Tibial nerve (tissue), 4 donors: ENCODE measurements at regions not wholly inside any gene's neighbourhood (a gene's known extent, or its start where the extent isn't known, plus 50 kb on each side); places are given as distances from the start of the nearest gene placed in this dataset.

Experiments
- DNase-seq, 2 donors: peaks; one replicate each; pipeline ENCODE4 v3.0.0-alpha.2; 2019; ENCODE audit warnings: low spot score in 2 of 2
- H3K27ac ChIP-seq, 4 donors: fragments of 200-600 bp; sonication (generic) in 3 of 4; one replicate each; pipeline ENCODE4 v1.5.1; 2017 to 2019; ENCODE audit warnings: mild to moderate bottlenecking in 1 of 4
- H3K27me3 ChIP-seq, 2 donors: fragments of 200-600 bp; sonication (generic) in 1 of 2; one replicate each; pipeline versions ENCODE4 v1.5.1 to v1.6.0; 2017 to 2019
- H3K36me3 ChIP-seq, 3 donors: fragments of 200-600 bp; sonication (generic); one replicate each; pipeline ENCODE4 v1.5.1; 2018 to 2019
- H3K4me1 ChIP-seq, 4 donors: fragments of 200-600 bp; sonication (generic) in 3 of 4; one replicate each; pipeline ENCODE4 v1.5.1; 2017 to 2019
- H3K4me3 ChIP-seq, 4 donors: fragments of 200-600 bp; sonication (generic) in 3 of 4; one replicate each; pipeline ENCODE4 v1.5.1; 2017 to 2019; ENCODE audit warnings: mild to moderate bottlenecking in 1 of 4, moderate library complexity in 1 of 4
- H3K9me3 ChIP-seq, 4 donors: fragments of 200-600 bp; sonication (generic) in 3 of 4; one replicate each; pipeline ENCODE4 v1.5.1; 2017 to 2019
- CTCF ChIP-seq, 5 experiments: fragments of 200-600 bp in 3 of 5; fragments of 450-650 bp in 2 of 5; sonication (generic) in 3 of 5; IDR thresholded peaks; one replicate each; pipeline ENCODE4 v1.5.1; 2016 to 2019; ENCODE audit warnings: antibody characterized with exemption in 5 of 5, mild to moderate bottlenecking in 3 of 5, moderate library complexity in 2 of 5
- EP300 ChIP-seq, 2 donors: sonication (generic); formaldehyde crosslinking; IDR thresholded peaks; one replicate each; pipeline ENCODE4 v1.6.1; 2017; ENCODE audit warnings: antibody characterized with exemption in 2 of 2, mild to moderate bottlenecking in 1 of 2
- POLR2A ChIP-seq, 2 donors: fragments of 450-650 bp; IDR thresholded peaks; one replicate each; pipeline ENCODE4 v1.6.1; 2017; ENCODE audit warnings: antibody characterized with exemption in 2 of 2, mild to moderate bottlenecking in 2 of 2, moderate library complexity in 2 of 2
- WGBS, 2 donors: methylation state at CpG; one replicate each; pipeline ENCODE4 v1.1.5; 2018; 5-methylcytosine and 5-hydroxymethylcytosine counted together

- TF ChIP-seq POLR2A (IDR thresholded peaks at IDR 0.05): no peak
- no peak for TF ChIP-seq CTCF (IDR thresholded peaks at IDR 0.05)
- no peak for TF ChIP-seq EP300 (IDR thresholded peaks at IDR 0.05)
- no peaks in the 10 kb centered on the region for H3K36me3 ChIP-seq
- no peak overlapping the region for H3K4me3 ChIP-seq
- no peaks in the 10 kb centered on the region for H3K9me3 ChIP-seq
- H3K27ac ChIP-seq: no peak overlapping the region
- H3K27me3 ChIP-seq: no peaks in the 10 kb centered on the region
- WGBS, 2 donors: 82 to 83% methylated on average over 3 of the region's 3 CpGs
- no peak for DNase-seq
- H3K4me1 ChIP-seq: no peaks in the 10 kb centered on the region
Measured at GRCh38 chr2:118457951-118458350, 369.7 kb downstream of the INSIG2 start.

GRCh38 chr2:118449401-118449800, 361.1 kb downstream of the INSIG2 start:
- WGBS, 2 donors: 58 to 79% methylated on average over 2 of the region's 2 CpGs
- Histone ChIP-seq H3K9me3 (peaks cover 0 to 4% (median 0%) of the 10 kb centered on the region in 4 donors), H3K27ac (no peak overlapping the region), H3K27me3 (no peaks in the 10 kb centered on the region), H3K4me3 (no peak overlapping the region), H3K4me1 (no peaks in the 10 kb centered on the region), H3K36me3 (no peaks in the 10 kb centered on the region)
- DNase-seq: no peak
- TF ChIP-seq CTCF (IDR thresholded peaks at IDR 0.05) (no peak), EP300 (IDR thresholded peaks at IDR 0.05) (no peak), POLR2A (IDR thresholded peaks at IDR 0.05) (no peak)

- Histone ChIP-seq H3K9me3 (peaks cover 0 to 4% (median 0%) of the 10 kb centered on the region in 4 donors), H3K4me3 (no peak overlapping the region), H3K27me3 (no peaks in the 10 kb centered on the region), H3K27ac (no peak overlapping the region), H3K4me1 (no peaks in the 10 kb centered on the region), H3K36me3 (no peaks in the 10 kb centered on the region)
- DNase-seq: no peak
- WGBS, 2 donors: 40 to 46% methylated on average over 2 of the region's 2 CpGs
- TF ChIP-seq POLR2A (IDR thresholded peaks at IDR 0.05): no peak
- no peak for TF ChIP-seq CTCF (IDR thresholded peaks at IDR 0.05)
- TF ChIP-seq EP300 (IDR thresholded peaks at IDR 0.05): no peak
Measured at GRCh38 chr2:118443596-118443995, 355.3 kb downstream of the INSIG2 start.

- Histone ChIP-seq H3K36me3 (no peaks in the 10 kb centered on the region), H3K9me3 (peaks cover 0 to 4% (median 0%) of the 10 kb centered on the region in 4 donors), H3K4me3 (no peak overlapping the region), H3K27ac (no peak overlapping the region), H3K27me3 (no peaks in the 10 kb centered on the region), H3K4me1 (no peaks in the 10 kb centered on the region)
- TF ChIP-seq CTCF (IDR thresholded peaks at IDR 0.05) (no peak), POLR2A (IDR thresholded peaks at IDR 0.05) (no peak), EP300 (IDR thresholded peaks at IDR 0.05) (no peak)
- WGBS, 2 donors: 78 to 83% methylated on average over 3 of the region's 3 CpGs
- no peak for DNase-seq
Measured at GRCh38 chr2:118442996-118443553, 354.8 kb downstream of the INSIG2 start.

GRCh38 chr2:118442046-118442445, 353.8 kb downstream of the INSIG2 start:
- Histone ChIP-seq H3K27ac (no peak overlapping the region), H3K36me3 (no peaks in the 10 kb centered on the region), H3K27me3 (no peaks in the 10 kb centered on the region), H3K4me1 (no peaks in the 10 kb centered on the region), H3K9me3 (peaks cover 0 to 4% (median 0%) of the 10 kb centered on the region in 4 donors), H3K4me3 (no peak overlapping the region)
- WGBS, 2 donors: 59 to 62% methylated on average over 1 of the region's 1 CpG
- TF ChIP-seq CTCF (IDR thresholded peaks at IDR 0.05): no peak
- TF ChIP-seq POLR2A (IDR thresholded peaks at IDR 0.05): no peak
- DNase-seq: no peak
